ENCODE measurements at regions not wholly inside any gene's neighbourhood (a gene's known extent, or its start where the extent isn't known, plus 50 kb on each side); places are given as distances from the start of the nearest gene placed in this dataset.

- Mint-ChIP-seq H3K4me3 (peak overlapping the region; percentile 43), H3K9me3 (no peaks in the 10 kb centered on the region), H3K4me1 (peaks cover 12% of the 10 kb centered on the region), H3K27ac (no peak overlapping the region), H3K36me3 (no peaks in the 10 kb centered on the region)
- DNase-seq (ENCODE audit: low spot score in 2 of 2) (no peak), ATAC-seq (no peak)
These were observed 504.2 kb upstream of the PROK2 start for GRCh38 chr3:72288955-72289691.

GRCh38 chr3:72287956-72288355 lies 503.0 kb upstream of the PROK2 start:
- DNase-seq (ENCODE audit: low spot score in 2 of 2) (no peak), ATAC-seq (no peak)
- Mint-ChIP-seq H3K4me3 (no peak overlapping the region), H3K9me3 (peaks cover 5% of the 10 kb centered on the region), H3K4me1 (peaks cover 12% of the 10 kb centered on the region), H3K27ac (no peak overlapping the region), H3K36me3 (no peaks in the 10 kb centered on the region)

- Mint-ChIP-seq H3K27ac (no peak overlapping the region), H3K9me3 (peaks cover 9% of the 10 kb centered on the region), H3K36me3 (no peaks in the 10 kb centered on the region), H3K4me1 (peaks cover 12% of the 10 kb centered on the region), H3K4me3 (no peak overlapping the region)
- ATAC-seq (no peak), DNase-seq (ENCODE audit: low spot score in 2 of 2) (no peak)
These were observed 500.6 kb upstream of the PROK2 start for GRCh38 chr3:72285502-72285901.

GRCh38 chr3:72284471-72284870 lies 499.5 kb upstream of the PROK2 start:
- H3K9me3 Mint-ChIP-seq = peaks cover 9% of the 10 kb centered on the region
- DNase-seq (ENCODE audit: low spot score in 2 of 2) = no peak

GRCh38 chr3:72282918-72283317 lies 498.0 kb upstream of the PROK2 start:
- H3K9me3 Mint-ChIP-seq = peaks cover 9% of the 10 kb centered on the region
- H3K36me3 Mint-ChIP-seq = no peaks in the 10 kb centered on the region
- no peak overlapping the region for H3K27ac Mint-ChIP-seq
- H3K4me3 Mint-ChIP-seq = no peak overlapping the region
- H3K4me1 Mint-ChIP-seq = no peaks in the 10 kb centered on the region
- ATAC-seq (no peak), DNase-seq (ENCODE audit: low spot score in 2 of 2) (no peak)

More at GRCh38 chr3:72284471-72284870, 499.5 kb upstream of the PROK2 start:
- H3K27ac Mint-ChIP-seq = no peak overlapping the region
- no peaks in the 10 kb centered on the region for H3K36me3 Mint-ChIP-seq
- H3K4me1 Mint-ChIP-seq = peaks cover 6% of the 10 kb centered on the region
- ATAC-seq = no peak
- no peak overlapping the region for H3K4me3 Mint-ChIP-seq

GRCh38 chr3:72281551-72281950 lies 496.6 kb upstream of the PROK2 start:
- Mint-ChIP-seq H3K27ac (no peak overlapping the region), H3K4me1 (no peaks in the 10 kb centered on the region), H3K9me3 (peaks cover 9% of the 10 kb centered on the region), H3K4me3 (no peak overlapping the region), H3K36me3 (no peaks in the 10 kb centered on the region)
- DNase-seq (ENCODE audit: low spot score in 2 of 2) = no peak
- ATAC-seq = no peak

GRCh38 chr3:72280876-72281275 lies 495.9 kb upstream of the PROK2 start:
- Mint-ChIP-seq H3K9me3 (peaks cover 9% of the 10 kb centered on the region), H3K4me1 (no peaks in the 10 kb centered on the region), H3K27ac (no peak overlapping the region), H3K36me3 (no peaks in the 10 kb centered on the region), H3K4me3 (no peak overlapping the region)
- DNase-seq (ENCODE audit: low spot score in 2 of 2) (no peak), ATAC-seq (no peak)

- no peak for ATAC-seq
- DNase-seq (ENCODE audit: low spot score in 2 of 2) = no peak
- Mint-ChIP-seq H3K27ac (no peak overlapping the region), H3K36me3 (no peaks in the 10 kb centered on the region), H3K4me3 (no peak overlapping the region), H3K4me1 (no peaks in the 10 kb centered on the region), H3K9me3 (peaks cover 9% of the 10 kb centered on the region)
These were observed 494.7 kb upstream of the PROK2 start for GRCh38 chr3:72279631-72280041.

GRCh38 chr3:72279068-72279604 lies 494.2 kb upstream of the PROK2 start:
- Mint-ChIP-seq H3K4me1 (peaks cover 4% of the 10 kb centered on the region), H3K36me3 (no peaks in the 10 kb centered on the region), H3K4me3 (no peak overlapping the region), H3K9me3 (peaks cover 9% of the 10 kb centered on the region), H3K27ac (no peak overlapping the region)
- DNase-seq (ENCODE audit: low spot score in 2 of 2) (no peak), ATAC-seq (no peak)

- Mint-ChIP-seq H3K4me3 (no peak overlapping the region), H3K27ac (no peak overlapping the region), H3K9me3 (peaks cover 9% of the 10 kb centered on the region), H3K36me3 (no peaks in the 10 kb centered on the region), H3K4me1 (peaks cover 6% of the 10 kb centered on the region)
- DNase-seq (ENCODE audit: low spot score in 2 of 2) (no peak), ATAC-seq (no peak)
These were observed 493.6 kb upstream of the PROK2 start for GRCh38 chr3:72278349-72279067.

- no peak overlapping the region for H3K27ac Mint-ChIP-seq
- no peaks in the 10 kb centered on the region for H3K36me3 Mint-ChIP-seq
- peaks cover 6% of the 10 kb centered on the region for H3K4me1 Mint-ChIP-seq
- no peak for ATAC-seq
- peaks cover 3% of the 10 kb centered on the region for H3K9me3 Mint-ChIP-seq
- no peak overlapping the region for H3K4me3 Mint-ChIP-seq
- DNase-seq (ENCODE audit: low spot score in 2 of 2) = no peak
These were observed 492.8 kb upstream of the PROK2 start for GRCh38 chr3:72277710-72278109.

- no peaks in the 10 kb centered on the region for H3K36me3 Mint-ChIP-seq
- ATAC-seq = no peak
- H3K9me3 Mint-ChIP-seq = no peaks in the 10 kb centered on the region
- H3K4me1 Mint-ChIP-seq = peaks cover 6% of the 10 kb centered on the region
- no peak overlapping the region for H3K27ac Mint-ChIP-seq
- no peak overlapping the region for H3K4me3 Mint-ChIP-seq
- DNase-seq (ENCODE audit: low spot score in 2 of 2) = no peak
These were observed 491.9 kb upstream of the PROK2 start for GRCh38 chr3:72276806-72277205.

GRCh38 chr3:72275331-72275751 lies 490.4 kb upstream of the PROK2 start:
- Mint-ChIP-seq H3K9me3 (no peaks in the 10 kb centered on the region), H3K36me3 (no peaks in the 10 kb centered on the region), H3K4me3 (no peak overlapping the region), H3K27ac (no peak overlapping the region), H3K4me1 (peaks cover 9% of the 10 kb centered on the region)
- DNase-seq (ENCODE audit: low spot score in 2 of 2) (no peak), ATAC-seq (no peak)

- H3K4me1 Mint-ChIP-seq = peaks cover 15% of the 10 kb centered on the region
- DNase-seq (ENCODE audit: low spot score in 2 of 2) (no peak), ATAC-seq (no peak)
- H3K4me3 Mint-ChIP-seq = no peak overlapping the region
- no peaks in the 10 kb centered on the region for H3K9me3 Mint-ChIP-seq
- H3K36me3 Mint-ChIP-seq = no peaks in the 10 kb centered on the region
- no peak overlapping the region for H3K27ac Mint-ChIP-seq
These were observed 489.8 kb upstream of the PROK2 start for GRCh38 chr3:72274493-72275330.

- Mint-ChIP-seq H3K9me3 (no peaks in the 10 kb centered on the region), H3K4me3 (no peak overlapping the region), H3K4me1 (peaks cover 15% of the 10 kb centered on the region), H3K27ac (no peak overlapping the region), H3K36me3 (no peaks in the 10 kb centered on the region)
- no peak for ATAC-seq
- DNase-seq (ENCODE audit: low spot score in 2 of 2) = no peak
These were observed 488.7 kb upstream of the PROK2 start for GRCh38 chr3:72273615-72274014.
